SK-N-SH (cell line): ENCODE measurements at regions not wholly inside any gene's neighbourhood (a gene's known extent, or its start where the extent isn't known, plus 50 kb on each side); places are given as distances from the start of the nearest gene placed in this dataset.

Source experiments
- CTCF ChIA-PET: fragments of 300-600, 350-600 bp; formaldehyde crosslinking; extraction: SDS; loops from one replicate; lab custom pipeline; 2021; lab: Yijun Ruan, JAX
- POLR2A ChIA-PET: fragments of 350-600 bp; sonication (Branson Sonifier 250); formaldehyde crosslinking; extraction: SDS; loops from one replicate; lab custom pipeline; 2020; ENCODE audit warnings: antibody characterized with exemption, inconsistent platforms; lab: Yijun Ruan, JAX
- DNase-seq: peaks from one replicate; pipeline ENCODE4 v3.0.0; 2012
- H2AFZ ChIP-seq: fragments of 200-600 bp; sonication (generic); 2 replicates; pipeline ENCODE4 v1.8.1; 2016; ENCODE audit warnings: antibody characterized with exemption, mild to moderate bottlenecking, low read depth
- H3F3A ChIP-seq: fragments of 200-600 bp; sonication (generic); replicated peaks from 2 replicates; pipeline ENCODE3; 2016; ENCODE audit warnings: antibody characterized with exemption, mild to moderate bottlenecking; ENCODE audit not compliant: insufficient read depth
- H3K27ac ChIP-seq, 2 experiments: fragments of 200-500 bp in 1 of 2; fragments of 200-600 bp in 1 of 2; sonication (Bioruptor generic) in 1 of 2; sonication (generic), shearing (Covaris generic) in 1 of 2; 2 replicates each; pipeline versions ENCODE4 v1.5.1 to v1.6.1; 2014 to 2016; ENCODE audit warnings: low read depth in 2 of 2, inconsistent platforms in 1 of 2, low read length in 1 of 2, mild to moderate bottlenecking in 1 of 2, mixed read lengths in 1 of 2
- H3K27me3 ChIP-seq: fragments of 200-600 bp; sonication (generic), shearing (Covaris generic); 2 replicates; pipeline ENCODE4 v1.6.1; 2016; ENCODE audit warnings: mixed run types; ENCODE audit not compliant: insufficient read depth
- H3K36me3 ChIP-seq, 2 experiments: fragments of 200-500 bp in 1 of 2; fragments of 200-600 bp in 1 of 2; sonication (Bioruptor generic) in 1 of 2; sonication (generic) in 1 of 2; replicated peaks in 1 of 2; 2 replicates each; pipeline versions ENCODE3 to v1.5.1; 2014 to 2016; ENCODE audit warnings: low read length in 1 of 2, mild to moderate bottlenecking in 1 of 2; ENCODE audit not compliant: insufficient read depth in 2 of 2, control insufficient read depth in 1 of 2
- H3K4me1 ChIP-seq, 2 experiments: fragments of 200-500 bp in 1 of 2; fragments of 200-600 bp in 1 of 2; sonication (Bioruptor generic) in 1 of 2; sonication (generic), shearing (Covaris generic) in 1 of 2; 2 replicates each; pipeline versions ENCODE4 v1.5.1 to v1.6.1; 2014 to 2016; ENCODE audit warnings: low read depth in 1 of 2, low read length in 1 of 2, mixed run types in 1 of 2; ENCODE audit not compliant: insufficient read depth in 2 of 2, control insufficient read depth in 1 of 2
- H3K4me2 ChIP-seq: fragments of 200-600 bp; sonication (generic), shearing (Covaris generic); 2 replicates; pipeline ENCODE4 v1.6.1; 2017; ENCODE audit warnings: mixed run types
- H3K4me3 ChIP-seq, 2 experiments: fragments of 200-500 bp in 1 of 2; fragments of 200-600 bp in 1 of 2; sonication (Bioruptor generic) in 1 of 2; sonication (generic), shearing (Covaris generic) in 1 of 2; 2 replicates each; pipeline versions ENCODE4 v1.5.1 to v1.8.1; 2014 to 2016; ENCODE audit warnings: low read depth in 2 of 2, inconsistent platforms in 1 of 2, low read length in 1 of 2, mild to moderate bottlenecking in 1 of 2, mixed read lengths in 1 of 2, moderate library complexity in 1 of 2
- H3K79me2 ChIP-seq: fragments of 200-600 bp; sonication (generic); 2 replicates; pipeline ENCODE4 v1.8.1; 2017; ENCODE audit warnings: mild to moderate bottlenecking; ENCODE audit not compliant: insufficient read depth
- H3K9ac ChIP-seq: fragments of 200-600 bp; sonication (generic); 2 replicates; pipeline ENCODE4 v1.6.1; 2017; ENCODE audit warnings: mixed run types
- H3K9me2 ChIP-seq: fragments of 200-600 bp; sonication (generic); 2 replicates; pipeline ENCODE4 v1.6.1; 2017; ENCODE audit warnings: mixed run types
- H3K9me3 ChIP-seq: fragments of 200-600 bp; sonication (generic); 2 replicates; pipeline ENCODE4 v1.6.1; 2017; ENCODE audit warnings: mixed run types, mild to moderate bottlenecking, moderate library complexity
- H4K20me1 ChIP-seq: fragments of 200-600 bp; sonication (generic); 2 replicates; pipeline ENCODE4 v1.6.1; 2017; ENCODE audit warnings: mild to moderate bottlenecking, mixed run types; ENCODE audit not compliant: insufficient read depth
- CHD2 ChIP-seq: fragments of 150-350 bp; IDR thresholded peaks from 2 replicates; pipeline ENCODE4 v1.6.1; 2018; ENCODE audit warnings: low read length; ENCODE audit not compliant: partially characterized antibody
- EP300 ChIP-seq, 2 experiments: IDR thresholded peaks; 2 replicates each; pipeline versions ENCODE4 v1.4.0 to v1.6.1; 2012; ENCODE audit warnings: borderline replicate concordance in 1 of 2, low read depth in 1 of 2, low read length in 1 of 2
- EZH2phosphoT487 ChIP-seq: fragments of 200-600 bp; sonication (generic); IDR thresholded peaks from 2 replicates; pipeline ENCODE4 v1.6.1; 2017; ENCODE audit warnings: low read depth, mixed run types, mild to moderate bottlenecking, antibody characterized with exemption, moderate library complexity, borderline replicate concordance
- FOXM1 ChIP-seq: IDR thresholded peaks from 2 replicates; pipeline ENCODE4 v1.4.0; 2012; ENCODE audit warnings: low read depth, mild to moderate bottlenecking
- GATA2 ChIP-seq: sonication (generic); formaldehyde crosslinking; IDR thresholded peaks from 2 replicates; pipeline ENCODE4 v1.5.0; 2020; ENCODE audit warnings: mild to moderate bottlenecking, missing genetic modification reagents
- MXI1 ChIP-seq: IDR thresholded peaks from 2 replicates; pipeline ENCODE4 v1.6.1; 2012; ENCODE audit warnings: mild to moderate bottlenecking, low read depth, low read length, improper control_type of control experiment
- NFIC ChIP-seq: IDR thresholded peaks from 2 replicates; pipeline ENCODE4 v1.4.0; 2012; ENCODE audit warnings: borderline replicate concordance
- RAD21 ChIP-seq: IDR thresholded peaks from 2 replicates; pipeline ENCODE4 v1.6.1; 2012; ENCODE audit warnings: mild to moderate bottlenecking, low read length
- RCOR1 ChIP-seq: fragments of 150-350 bp; IDR thresholded peaks from 2 replicates; pipeline ENCODE4 v1.6.1; 2017; ENCODE audit warnings: antibody characterized with exemption, low read length
- SIN3A ChIP-seq: IDR thresholded peaks from 2 replicates; pipeline ENCODE4 v1.6.1; 2012; ENCODE audit warnings: low read depth, mild to moderate bottlenecking, low read length, moderate library complexity, borderline replicate concordance
- SMC3 ChIP-seq: IDR thresholded peaks from 2 replicates; pipeline ENCODE4 v1.6.1; 2012; ENCODE audit warnings: low read depth, low read length, improper control_type of control experiment
- YY1 ChIP-seq: IDR thresholded peaks from 2 replicates; pipeline ENCODE4 v1.4.0; 2012; ENCODE audit warnings: low read depth, mild to moderate bottlenecking
- WGBS: methylation state at CpG from one replicate; pipeline ENCODE4 v1.1.6; 2017; ENCODE audit warnings: low lambda C conversion rate; 5-methylcytosine and 5-hydroxymethylcytosine counted together
- TF ChIP-seq, protein P1 (sequence below): IDR thresholded peaks from 2 replicates; pipeline ENCODE4; 2012
- TF ChIP-seq, protein P2 (sequence below): IDR thresholded peaks from 2 replicates; pipeline ENCODE4 v1.4.0; 2012; ENCODE audit warnings: low read depth

DNA sequence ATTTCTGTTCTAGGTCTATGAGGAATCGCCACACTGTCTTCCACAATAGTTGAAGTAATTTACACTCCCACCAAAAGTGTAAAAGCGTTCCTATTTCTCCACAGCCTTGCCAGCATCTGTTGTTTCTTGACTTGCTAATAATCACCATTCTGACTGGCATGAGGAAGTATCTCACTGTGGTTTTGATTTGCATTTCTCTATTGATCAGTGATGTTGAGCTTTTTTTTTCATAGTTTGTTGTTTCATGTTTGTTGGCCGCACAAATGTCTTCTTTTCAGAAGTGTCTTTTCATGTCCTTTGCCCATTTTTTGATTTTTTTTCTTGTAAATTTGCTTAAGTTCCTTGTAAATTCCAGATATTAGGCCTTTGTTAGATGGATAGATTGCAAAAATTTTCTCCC is 867.1 kb downstream of the DTWD2 start:
- Histone ChIP-seq H3K4me2 (no peak overlapping the region), H2AFZ (no peak overlapping the region), H3K27me3 (no peaks in the 10 kb centered on the region), H3K9me3 (no peaks in the 10 kb centered on the region)
- CTCF ChIA-PET: interaction anchor here (0.6 kb wide), 1 partner anchor 15 kb away, joined by 3 read pairs; no protein-coding TSS in a partner anchor
- WGBS: 27% methylated on average over 3 of the region's 3 CpGs
- TF ChIP-seq EP300 (IDR thresholded peaks at IDR 0.05; ENCODE audit: borderline replicate concordance in 1 of 2, low read depth in 1 of 2, low read length in 1 of 2) (no peak), SMC3 (no peak), SIN3A (no peak)
- TF ChIP-seq, all 33 proteins: peak for 0
- H3K9me2 ChIP-seq: no peaks in the 10 kb centered on the region
- DNase-seq: no peak
- H3K27ac ChIP-seq: no peak overlapping the region
- no peaks in the 10 kb centered on the region for H3F3A ChIP-seq
- no peaks in the 10 kb centered on the region for H3K79me2 ChIP-seq
- POLR2A ChIA-PET: no interaction called here
- H3K4me1 ChIP-seq: no peaks in the 10 kb centered on the region
- H3K4me3 ChIP-seq: no peak overlapping the region
- H3K36me3 ChIP-seq: no peaks in the 10 kb centered on the region
- H3K9ac ChIP-seq: no peak overlapping the region
- no peaks in the 10 kb centered on the region for H4K20me1 ChIP-seq

DNA sequence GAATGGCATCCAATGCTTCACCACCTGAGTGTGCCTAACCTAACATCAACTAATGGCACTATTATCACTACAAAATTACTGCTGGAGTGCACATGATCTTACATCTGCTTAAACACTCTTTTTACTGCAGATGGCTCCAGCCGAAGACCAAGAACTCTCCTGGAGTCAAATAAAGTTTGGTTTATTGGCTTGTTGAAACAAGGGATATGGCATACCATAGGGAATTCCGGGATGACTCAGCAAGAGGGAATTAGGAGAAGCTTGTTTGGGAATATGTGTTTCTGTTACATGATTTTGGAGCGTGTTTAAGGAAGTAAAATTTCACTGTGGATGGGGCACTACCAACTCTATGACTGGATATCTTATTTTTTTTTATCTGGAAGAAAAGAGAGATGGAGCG is 872.6 kb downstream of the DTWD2 start:
- H3K4me3 ChIP-seq: no peak overlapping the region
- H3K27me3 ChIP-seq: no peaks in the 10 kb centered on the region
- H3K4me1 ChIP-seq: no peaks in the 10 kb centered on the region
- H3K4me2 ChIP-seq: no peak overlapping the region
- no peak for DNase-seq
- TF ChIP-seq EZH2phosphoT487 (no peak), FOXM1 (no peak), MXI1 (no peak), CHD2 (no peak), SMC3 (no peak), NFIC (no peak), EP300 (IDR thresholded peaks at IDR 0.05; ENCODE audit: borderline replicate concordance in 1 of 2, low read depth in 1 of 2, low read length in 1 of 2) (no peak), RCOR1 (no peak), GATA2 (CRISPR knock-in tag) (no peak), YY1 (no peak), RAD21 (no peak), SIN3A (no peak)
- TF ChIP-seq, protein P1, sequence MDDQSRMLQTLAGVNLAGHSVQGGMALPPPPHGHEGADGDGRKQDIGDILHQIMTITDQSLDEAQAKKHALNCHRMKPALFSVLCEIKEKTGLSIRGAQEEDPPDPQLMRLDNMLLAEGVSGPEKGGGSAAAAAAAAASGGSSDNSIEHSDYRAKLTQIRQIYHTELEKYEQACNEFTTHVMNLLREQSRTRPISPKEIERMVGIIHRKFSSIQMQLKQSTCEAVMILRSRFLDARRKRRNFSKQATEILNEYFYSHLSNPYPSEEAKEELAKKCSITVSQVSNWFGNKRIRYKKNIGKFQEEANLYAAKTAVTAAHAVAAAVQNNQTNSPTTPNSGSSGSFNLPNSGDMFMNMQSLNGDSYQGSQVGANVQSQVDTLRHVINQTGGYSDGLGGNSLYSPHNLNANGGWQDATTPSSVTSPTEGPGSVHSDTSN: no peak
- TF ChIP-seq, protein P2, sequence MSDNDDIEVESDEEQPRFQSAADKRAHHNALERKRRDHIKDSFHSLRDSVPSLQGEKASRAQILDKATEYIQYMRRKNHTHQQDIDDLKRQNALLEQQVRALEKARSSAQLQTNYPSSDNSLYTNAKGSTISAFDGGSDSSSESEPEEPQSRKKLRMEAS: no peak
- H3K79me2 ChIP-seq: no peaks in the 10 kb centered on the region
- H3F3A ChIP-seq: no peaks in the 10 kb centered on the region
- no peak overlapping the region for H3K27ac ChIP-seq
- H3K9ac ChIP-seq: no peak overlapping the region
- no peaks in the 10 kb centered on the region for H4K20me1 ChIP-seq
- H3K9me2 ChIP-seq: no peaks in the 10 kb centered on the region
- H3K36me3 ChIP-seq: no peaks in the 10 kb centered on the region
- 24% methylated on average over 4 of the region's 4 CpGs for WGBS
- H3K9me3 ChIP-seq: no peaks in the 10 kb centered on the region
- H2AFZ ChIP-seq: no peak overlapping the region
- ChIA-PET POLR2A (no interaction called here), CTCF (no interaction called here)
